ENCODE measurements at regions not wholly inside any gene's neighbourhood (a gene's known extent, or its start where the extent isn't known, plus 50 kb on each side); places are given as distances from the start of the nearest gene placed in this dataset.

DNA sequence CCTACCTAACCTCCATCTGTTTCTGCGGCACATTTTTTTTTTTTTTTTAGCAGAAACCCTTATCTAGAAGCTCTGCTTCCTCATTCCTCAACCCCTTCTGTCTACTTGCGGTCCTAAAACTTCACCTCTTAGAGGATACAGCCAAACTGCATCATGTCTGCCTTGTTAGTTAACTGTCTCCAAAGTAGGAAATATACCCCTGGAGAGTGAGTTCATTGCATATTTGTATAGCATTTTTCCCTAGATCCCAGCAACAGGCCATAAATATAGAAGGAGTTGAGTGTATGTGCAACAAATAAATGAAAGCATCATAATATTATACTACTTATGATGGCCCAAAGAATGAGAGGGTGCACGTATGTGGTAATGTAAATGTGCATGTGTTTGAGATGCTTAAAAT is 1288.6 kb upstream of the GJE1 start:
- WGBS, 4 donors: 61 to 96% (median 93%) methylated on average over 2 to 3 of the region's 3 CpGs
- DNase-seq: no peak
- H3K36me3 ChIP-seq (replicated peaks in 1 of 2): no peaks in the 10 kb centered on the region
- TF ChIP-seq, protein P1, sequence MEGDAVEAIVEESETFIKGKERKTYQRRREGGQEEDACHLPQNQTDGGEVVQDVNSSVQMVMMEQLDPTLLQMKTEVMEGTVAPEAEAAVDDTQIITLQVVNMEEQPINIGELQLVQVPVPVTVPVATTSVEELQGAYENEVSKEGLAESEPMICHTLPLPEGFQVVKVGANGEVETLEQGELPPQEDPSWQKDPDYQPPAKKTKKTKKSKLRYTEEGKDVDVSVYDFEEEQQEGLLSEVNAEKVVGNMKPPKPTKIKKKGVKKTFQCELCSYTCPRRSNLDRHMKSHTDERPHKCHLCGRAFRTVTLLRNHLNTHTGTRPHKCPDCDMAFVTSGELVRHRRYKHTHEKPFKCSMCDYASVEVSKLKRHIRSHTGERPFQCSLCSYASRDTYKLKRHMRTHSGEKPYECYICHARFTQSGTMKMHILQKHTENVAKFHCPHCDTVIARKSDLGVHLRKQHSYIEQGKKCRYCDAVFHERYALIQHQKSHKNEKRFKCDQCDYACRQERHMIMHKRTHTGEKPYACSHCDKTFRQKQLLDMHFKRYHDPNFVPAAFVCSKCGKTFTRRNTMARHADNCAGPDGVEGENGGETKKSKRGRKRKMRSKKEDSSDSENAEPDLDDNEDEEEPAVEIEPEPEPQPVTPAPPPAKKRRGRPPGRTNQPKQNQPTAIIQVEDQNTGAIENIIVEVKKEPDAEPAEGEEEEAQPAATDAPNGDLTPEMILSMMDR (IDR thresholded peaks at IDR 0.05): no peak
- no peak for TF ChIP-seq POLR2A (IDR thresholded peaks at IDR 0.05)
- no peak overlapping the region for H3K4me3 ChIP-seq
- H3K4me1 ChIP-seq (replicated peaks in 1 of 2): peaks cover 5 to 14% of the 10 kb centered on the region in 2 donors
- intact Hi-C loops (cut with DNase I): no loop called here
- no peaks in the 10 kb centered on the region for H3K9me3 ChIP-seq (replicated peaks in 1 of 3)
- H3K27me3 ChIP-seq: no peaks in the 10 kb centered on the region
- no peak overlapping the region for H3K27ac ChIP-seq

- no peaks in the 10 kb centered on the region for H3K36me3 ChIP-seq (replicated peaks in 1 of 2)
- no peaks in the 10 kb centered on the region for H3K9me3 ChIP-seq (replicated peaks in 1 of 3)
- H3K4me3 ChIP-seq: no peak overlapping the region
- WGBS, 4 donors: 31 to 43% (median 36%) methylated on average over 1 of the region's 1 CpG
- no peaks in the 10 kb centered on the region for H3K27me3 ChIP-seq
- peak overlapping the region in 1 of 5 donors; percentile 14 for H3K27ac ChIP-seq
- TF ChIP-seq, protein P1 (IDR thresholded peaks at IDR 0.05): no peak
- TF ChIP-seq POLR2A (IDR thresholded peaks at IDR 0.05): no peak
- intact Hi-C loops (cut with DNase I): no loop called here
- DNase-seq: peak in 1 of 7 donors; percentile 9
- peaks cover 0 to 3% of the 10 kb centered on the region in 2 donors for H3K4me1 ChIP-seq (replicated peaks in 1 of 2)
These were observed 1299.3 kb upstream of the GJE1 start for GRCh38 chr6:140833408-140833807.

- H3K27ac ChIP-seq: no peak overlapping the region
- intact Hi-C loops (cut with DNase I): no loop called here
- DNase-seq: no peak
- H3K36me3 ChIP-seq (replicated peaks in 1 of 2): no peaks in the 10 kb centered on the region
- H3K4me3 ChIP-seq: no peak overlapping the region
- TF ChIP-seq POLR2A (IDR thresholded peaks at IDR 0.05): no peak
- TF ChIP-seq, protein P1 (IDR thresholded peaks at IDR 0.05): no peak
- H3K4me1 ChIP-seq (replicated peaks in 1 of 2): peaks cover 0 to 3% of the 10 kb centered on the region in 2 donors
- 73 to 84% (median 81%) methylated on average over 1 of the region's 1 CpG for WGBS, 4 donors
- H3K27me3 ChIP-seq: no peaks in the 10 kb centered on the region
- H3K9me3 ChIP-seq (replicated peaks in 1 of 3): no peaks in the 10 kb centered on the region
These were observed 1302.1 kb upstream of the GJE1 start for GRCh38 chr6:140830666-140831065.

GRCh38 chr6:140828856-140829255 is 1303.9 kb upstream of the GJE1 start:
- Histone ChIP-seq H3K27me3 (no peaks in the 10 kb centered on the region), H3K4me3 (no peak overlapping the region), H3K36me3 (replicated peaks in 1 of 2) (no peaks in the 10 kb centered on the region), H3K4me1 (replicated peaks in 1 of 2) (peaks cover 0 to 3% of the 10 kb centered on the region in 2 donors), H3K27ac (no peak overlapping the region), H3K9me3 (replicated peaks in 1 of 3) (no peaks in the 10 kb centered on the region)
- DNase-seq: no peak
- TF ChIP-seq POLR2A (IDR thresholded peaks at IDR 0.05): no peak
- TF ChIP-seq, protein P1 (IDR thresholded peaks at IDR 0.05): no peak
- WGBS, 4 donors: 85 to 90% (median 88%) methylated on average over 7 of the region's 7 CpGs
- intact Hi-C loops (cut with DNase I): no loop called here
